Embryonic facial prominence (tissue), 1 donor: ENCODE measurements at regions not wholly inside any gene's neighbourhood (a gene's known extent, or its start where the extent isn't known, plus 50 kb on each side); places are given as distances from the start of the nearest gene placed in this dataset.
"Not testable (repeated sequence)": the region's sequence is repeated elsewhere in the genome, so short reads cannot be mapped to it uniquely, and the experiment has no call there.

Source experiments
- DNase-seq: peaks from one replicate; pipeline ENCODE4 v3.0.0-alpha.2; 2016; ENCODE audit errors: extremely low spot score

DNA sequence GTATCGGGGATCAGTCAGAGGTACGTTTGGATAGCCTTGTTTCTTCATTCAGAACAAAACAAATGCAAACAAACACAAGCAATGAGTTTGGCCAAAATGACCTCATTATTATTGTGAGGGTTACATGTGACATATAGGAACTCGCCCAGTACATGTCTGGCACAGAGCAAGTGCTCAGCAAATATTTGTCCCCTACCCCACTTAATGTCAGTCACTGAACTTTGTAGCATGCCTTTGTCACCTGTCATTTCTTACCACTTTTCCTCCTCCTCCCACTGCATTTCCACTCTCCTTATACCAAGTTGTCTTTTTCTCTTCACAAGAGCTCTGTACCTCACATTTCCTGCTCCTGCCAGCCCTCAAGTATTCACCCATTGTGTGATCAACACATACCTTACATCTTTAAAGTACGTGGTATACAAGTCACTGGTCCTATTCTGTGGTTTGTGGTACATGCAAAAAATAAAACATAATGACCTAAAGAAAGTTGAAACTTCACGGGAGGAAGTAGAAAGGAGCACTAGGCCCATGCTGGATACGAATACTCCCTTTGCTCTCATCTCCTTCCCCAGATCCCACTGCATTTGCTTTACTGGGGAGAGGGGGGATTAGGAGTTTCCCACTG, 236.0 kb downstream of the INHBA start:
- DNase-seq: no peak

DNA sequence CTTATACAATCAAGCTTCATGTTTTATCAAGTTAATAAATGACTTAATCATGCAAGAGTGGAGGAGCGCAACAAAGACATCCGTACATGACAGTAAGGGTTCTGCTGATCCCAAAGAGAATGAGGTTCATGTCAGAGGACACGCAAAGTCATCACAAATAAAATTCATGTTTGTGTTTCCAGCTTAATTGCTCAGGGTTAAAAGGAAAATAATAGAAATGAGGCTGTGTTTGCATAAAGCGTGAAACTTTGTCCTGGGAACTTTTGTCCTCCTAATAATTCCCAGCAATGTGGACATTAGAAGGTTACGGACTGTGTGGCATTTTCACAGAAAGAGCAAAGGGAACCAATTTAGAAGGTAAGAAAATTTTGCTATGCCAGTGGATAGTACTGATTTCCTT, 237.3 kb downstream of the INHBA start:
- DNase-seq: no peak

DNA sequence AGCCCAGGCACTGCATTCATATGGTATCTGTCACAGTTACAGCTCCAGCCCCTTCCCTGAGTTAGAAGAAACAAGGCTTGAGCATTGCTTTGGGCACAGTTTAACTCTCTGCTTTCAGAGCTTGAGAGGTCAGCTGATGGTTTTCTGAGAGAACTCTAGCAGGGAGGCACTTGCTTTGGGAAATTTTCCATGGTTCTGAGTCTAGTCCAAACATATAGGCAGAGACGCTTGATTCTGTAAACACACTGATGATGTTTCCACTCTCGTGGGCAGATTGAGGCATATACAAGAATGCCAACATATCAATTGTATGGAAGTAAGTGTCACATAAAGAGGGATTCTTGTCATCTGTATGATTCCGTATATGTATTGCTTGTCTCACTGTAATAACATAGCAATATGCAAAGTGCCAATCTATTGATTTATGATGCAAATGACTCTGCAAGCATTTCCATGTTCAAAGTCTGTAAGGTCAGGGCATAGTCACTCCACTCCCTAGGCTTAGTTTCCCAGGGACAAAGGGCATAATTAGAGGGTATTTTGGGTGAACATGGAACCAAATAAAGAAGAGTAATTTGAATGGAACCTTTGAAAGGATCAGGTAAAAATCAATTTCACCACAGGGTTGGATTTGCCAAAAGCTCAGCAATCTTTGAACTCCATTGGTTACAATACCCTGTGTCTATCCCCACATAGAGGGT, 239.0 kb downstream of the INHBA start:
- no peak for DNase-seq

DNA sequence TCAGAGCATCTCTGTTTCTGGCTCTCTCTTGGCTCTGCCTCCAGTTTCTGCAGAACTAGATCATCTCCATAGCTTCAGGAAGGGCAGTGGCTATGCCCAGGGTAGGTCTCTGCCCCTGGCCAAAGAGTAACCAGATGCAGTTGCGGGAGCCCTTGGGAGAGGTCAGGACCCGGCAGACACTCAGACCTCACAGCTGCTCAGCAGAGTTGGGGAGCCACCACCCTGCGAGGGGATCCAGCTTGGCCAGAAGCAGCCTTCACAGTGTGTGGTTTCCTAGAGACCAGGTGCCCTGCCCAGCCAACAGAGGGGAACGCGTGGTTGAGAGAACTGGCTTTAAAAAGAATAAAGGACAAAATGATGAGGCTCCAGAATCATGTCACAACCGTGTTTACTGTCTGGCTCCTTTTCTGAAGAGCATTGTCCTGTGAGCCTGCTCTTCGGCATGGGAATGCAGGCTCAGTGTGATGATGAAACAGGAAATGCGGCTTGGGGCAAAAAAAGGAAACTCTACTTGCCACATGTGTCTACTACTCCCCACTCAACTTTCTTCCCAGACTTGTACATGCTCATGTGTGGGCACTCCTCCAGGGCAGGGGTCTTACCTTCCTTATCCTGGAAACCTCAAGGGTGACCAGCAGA, 243.1 kb downstream of the INHBA start:
- no peak for DNase-seq

DNA sequence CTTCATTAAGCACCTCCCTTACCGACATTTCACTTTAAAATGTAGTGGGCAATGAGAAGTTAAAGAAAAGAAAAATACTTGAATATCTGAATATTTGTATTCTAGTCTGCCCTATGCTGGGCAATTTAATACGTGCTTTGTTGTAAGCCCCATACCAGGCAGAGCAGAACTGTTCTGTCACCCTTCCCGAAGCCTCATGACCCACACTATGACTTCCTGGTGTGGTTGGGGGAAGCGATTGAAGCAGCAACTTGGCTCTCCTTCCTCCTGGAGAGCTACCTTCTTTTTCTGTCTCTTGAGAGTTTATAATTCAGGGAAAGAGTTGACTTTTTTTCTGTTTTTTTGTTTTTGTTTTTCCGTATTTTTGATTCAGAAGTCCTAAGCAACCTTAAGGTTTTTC, 243.7 kb downstream of the INHBA start:
- no peak for DNase-seq

DNA sequence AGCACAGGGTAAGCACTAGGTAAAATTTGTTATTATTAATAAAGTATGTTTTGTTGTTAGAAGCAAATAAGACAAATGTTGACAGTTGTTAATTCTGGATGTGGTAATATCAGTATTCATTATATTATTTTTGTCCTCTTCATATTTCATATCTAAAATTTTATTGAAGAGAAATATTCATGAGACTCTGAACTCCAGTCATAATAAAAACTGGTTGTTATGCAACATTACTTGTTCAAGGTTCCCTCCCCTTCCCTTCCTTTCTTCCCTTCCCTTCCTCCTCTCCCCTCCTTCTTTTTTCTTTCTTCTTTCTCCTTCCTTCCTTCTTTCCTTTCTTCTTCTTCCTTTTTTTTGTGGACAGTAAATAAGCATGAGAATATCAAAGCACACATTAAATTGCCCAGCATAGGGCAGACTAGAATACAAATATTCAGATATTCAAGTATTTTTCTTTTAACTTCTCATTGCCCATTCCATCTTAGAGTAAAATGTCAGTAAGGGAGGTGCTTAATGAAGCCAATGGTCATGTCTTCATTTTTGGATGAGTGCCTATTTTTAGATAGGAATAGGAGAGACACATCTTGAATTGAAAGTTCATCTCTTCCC, 245.0 kb downstream of the INHBA start:
- no peak for DNase-seq

DNA sequence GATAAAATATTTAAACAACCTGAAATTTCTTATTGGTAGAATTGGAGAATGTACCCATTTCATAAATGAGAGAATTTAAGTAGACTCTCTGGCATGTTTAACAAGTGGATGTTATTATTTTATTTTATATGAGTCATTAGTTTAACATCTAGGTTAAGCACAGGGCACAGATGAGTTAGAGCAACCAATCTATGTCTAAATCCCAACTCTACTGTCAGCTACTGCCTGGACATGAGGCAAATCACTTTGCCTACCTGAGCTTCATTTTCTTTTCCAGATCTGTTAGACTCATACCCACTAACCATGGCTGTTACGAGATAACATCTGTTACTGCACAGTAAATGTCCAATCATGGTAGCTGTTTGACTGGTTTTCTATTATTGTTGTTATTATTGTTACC, 251.1 kb downstream of the INHBA start:
- DNase-seq: no peak

DNA sequence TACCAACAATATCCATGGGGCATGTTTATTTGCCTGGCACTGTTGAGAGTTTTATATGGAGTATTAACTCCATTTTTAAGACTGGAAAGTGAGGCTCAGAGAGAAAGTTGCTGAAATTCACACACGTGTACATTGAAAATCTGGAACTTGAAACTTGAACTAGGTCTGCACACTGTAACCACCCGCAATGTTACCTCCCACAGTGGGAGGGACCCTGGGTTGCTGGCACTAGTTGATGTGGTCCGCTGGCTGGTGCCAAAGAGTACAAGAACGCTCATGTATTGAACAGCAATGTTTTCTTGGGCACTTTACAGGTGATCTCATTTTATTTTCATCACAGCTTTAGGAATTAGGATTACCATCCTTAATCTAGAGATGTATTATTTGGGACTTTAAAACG, 253.2 kb downstream of the INHBA start:
- DNase-seq: no peak

DNA sequence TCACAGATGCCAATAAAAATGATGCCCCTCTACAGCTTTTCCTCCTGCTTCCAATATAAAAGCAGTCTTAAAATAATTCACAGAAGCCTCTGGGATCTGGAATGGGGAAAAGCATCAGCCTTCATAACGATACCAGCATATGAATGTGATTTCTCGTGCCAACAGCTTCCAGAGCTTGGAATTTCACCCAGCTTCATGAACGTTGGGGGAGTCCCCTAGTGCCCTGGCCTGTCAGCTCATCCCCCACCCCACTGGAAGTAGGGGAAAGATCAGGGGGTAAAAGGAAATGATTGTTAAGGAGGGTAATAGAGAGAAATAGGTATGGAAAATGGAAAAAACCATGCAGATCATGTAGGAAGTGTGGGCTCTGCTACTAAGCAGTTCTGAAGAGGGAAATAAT, 253.6 kb downstream of the INHBA start:
- DNase-seq: no peak

DNA sequence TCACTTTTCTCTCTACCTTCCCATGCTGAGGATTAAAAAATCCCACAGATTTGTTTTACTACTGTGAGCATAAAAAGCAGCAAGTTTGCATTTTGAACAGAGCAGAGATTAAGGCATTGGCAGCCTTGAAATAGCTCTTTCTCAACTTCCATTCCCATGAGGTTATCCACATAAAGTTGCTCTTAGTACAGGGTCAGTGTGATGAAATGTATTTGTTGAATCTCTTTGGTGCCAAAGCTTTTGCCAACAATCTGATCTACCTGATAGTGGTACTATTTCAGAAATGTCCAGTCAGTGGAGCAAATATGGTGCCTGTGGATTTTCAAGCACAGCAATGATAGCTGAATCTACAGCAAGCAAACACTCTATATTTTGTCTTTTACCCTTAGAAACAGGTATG, 254.8 kb downstream of the INHBA start:
- DNase-seq: no peak

DNA sequence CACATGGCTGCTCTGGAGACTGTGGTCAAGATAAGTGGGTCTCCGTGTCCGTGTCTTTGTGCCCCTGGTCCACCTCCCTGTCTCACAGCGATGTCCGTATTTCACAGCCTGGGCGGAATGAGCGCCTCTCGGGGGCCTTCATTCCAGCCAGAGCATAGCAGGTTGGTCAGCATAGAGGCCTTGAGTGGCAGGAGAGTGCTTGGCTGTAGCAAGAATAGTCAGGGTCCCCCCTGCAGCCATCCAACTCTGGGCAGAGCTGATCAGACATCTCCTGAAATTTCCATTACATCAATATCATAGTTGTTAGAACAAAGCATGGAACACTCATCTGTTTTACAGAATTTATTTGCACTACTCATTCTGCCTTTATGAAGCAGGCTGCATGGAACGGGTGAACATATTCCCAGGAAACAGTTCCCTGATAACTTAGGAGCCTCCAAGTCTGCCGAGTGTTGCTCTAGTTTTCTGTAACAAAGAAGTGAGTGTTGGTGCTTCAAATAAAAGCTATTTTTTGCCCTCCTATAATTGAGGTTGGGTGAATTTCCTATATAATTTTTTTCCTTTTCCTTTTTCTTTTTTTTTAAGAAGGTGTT, 255.3 kb downstream of the INHBA start:
- no peak for DNase-seq

DNA sequence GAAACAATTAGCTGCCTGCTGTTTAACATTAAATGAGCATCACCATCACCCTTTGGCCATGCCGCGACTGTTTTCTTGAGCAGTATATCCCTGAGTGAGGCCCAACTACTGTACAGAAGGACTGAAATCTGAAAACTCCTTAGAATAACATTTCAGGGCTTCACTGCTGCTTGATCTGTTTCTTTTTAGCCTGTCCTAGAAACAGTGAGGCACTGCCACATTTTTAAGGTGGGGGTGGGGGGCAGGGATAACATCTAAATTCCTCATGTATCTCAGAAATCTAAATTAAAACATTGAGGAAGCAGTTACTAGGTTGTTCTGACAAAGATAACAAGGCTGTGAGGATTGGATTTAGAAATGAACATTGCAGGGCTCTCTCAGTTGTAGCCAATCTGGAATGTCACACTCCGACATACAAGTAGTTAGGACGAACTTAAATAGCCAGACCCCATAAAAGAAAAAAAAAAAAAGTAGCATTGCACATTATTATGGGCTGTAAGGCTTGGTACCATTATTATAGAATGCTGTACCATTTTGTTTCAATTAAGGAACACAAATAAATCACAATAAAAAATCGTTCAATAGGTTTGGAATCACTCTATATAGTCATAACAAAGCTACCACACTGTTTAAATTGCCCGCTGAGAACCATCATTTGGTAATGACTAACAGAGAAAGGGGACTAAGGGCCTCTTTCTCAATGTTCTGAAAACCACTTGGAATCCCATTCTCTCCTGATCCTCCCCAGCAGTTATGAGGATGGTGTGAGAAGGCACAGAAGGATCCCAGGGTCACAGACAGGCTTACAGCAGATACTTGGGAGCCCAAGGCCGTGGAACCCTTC, 256.1 kb downstream of the INHBA start:
- no peak for DNase-seq

DNA sequence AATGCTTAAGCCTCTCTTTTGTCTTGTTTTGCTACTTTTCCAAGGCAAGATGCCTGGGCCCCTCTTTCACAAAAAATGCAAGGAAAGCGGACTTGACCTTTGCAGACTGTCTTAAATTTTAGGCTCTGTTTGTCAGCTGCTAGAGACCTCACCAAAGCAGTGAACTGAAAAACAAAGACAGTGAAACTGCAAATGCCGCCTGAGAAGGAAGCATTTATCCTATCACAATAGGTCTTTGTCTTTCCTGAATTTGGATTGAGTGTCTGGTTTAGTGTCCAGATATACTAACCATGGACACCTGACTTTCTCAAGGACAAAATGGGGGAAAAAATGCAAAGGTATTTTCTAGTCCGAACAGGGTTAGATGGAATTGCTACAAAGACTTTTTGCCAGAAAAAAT, 256.9 kb downstream of the INHBA start:
- DNase-seq: no peak

DNA sequence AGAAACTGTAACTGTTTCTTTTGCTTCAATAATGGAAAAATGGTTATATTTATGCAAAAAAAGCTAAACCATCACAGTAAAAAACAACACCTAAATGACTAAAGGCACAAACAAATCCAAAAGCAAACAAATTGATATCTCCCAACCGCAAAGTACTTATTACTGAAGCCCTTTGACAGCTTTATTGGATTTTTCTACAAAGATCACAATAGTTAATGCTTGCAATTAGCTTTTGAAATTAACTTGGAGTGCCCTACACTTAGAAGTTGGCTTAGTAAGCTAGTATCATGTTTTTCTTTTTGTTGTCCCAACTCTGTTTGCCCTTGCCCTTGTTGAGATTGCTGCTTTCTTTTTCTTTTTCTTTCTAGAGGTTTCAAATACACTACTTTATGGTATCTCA, 257.5 kb downstream of the INHBA start:
- DNase-seq: no peak

DNA sequence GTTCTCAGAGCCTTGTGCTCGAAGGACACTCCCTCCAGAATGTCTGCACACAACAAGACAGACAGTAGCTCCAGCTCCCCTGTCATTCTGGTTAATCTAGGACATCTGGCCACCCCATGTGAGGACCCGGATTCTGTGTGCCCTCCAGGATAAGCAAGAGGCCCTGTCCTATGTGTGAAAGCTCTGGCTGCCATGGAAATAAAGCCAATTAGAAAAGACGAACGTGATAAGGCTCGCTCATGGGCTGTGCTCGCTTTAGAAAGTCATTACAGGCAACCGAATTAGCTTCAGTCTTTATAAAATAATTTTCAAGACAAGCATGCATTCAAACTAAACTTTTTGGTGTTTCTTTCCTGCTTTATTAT, 263.4 kb downstream of the INHBA start:
- DNase-seq: no peak

DNA sequence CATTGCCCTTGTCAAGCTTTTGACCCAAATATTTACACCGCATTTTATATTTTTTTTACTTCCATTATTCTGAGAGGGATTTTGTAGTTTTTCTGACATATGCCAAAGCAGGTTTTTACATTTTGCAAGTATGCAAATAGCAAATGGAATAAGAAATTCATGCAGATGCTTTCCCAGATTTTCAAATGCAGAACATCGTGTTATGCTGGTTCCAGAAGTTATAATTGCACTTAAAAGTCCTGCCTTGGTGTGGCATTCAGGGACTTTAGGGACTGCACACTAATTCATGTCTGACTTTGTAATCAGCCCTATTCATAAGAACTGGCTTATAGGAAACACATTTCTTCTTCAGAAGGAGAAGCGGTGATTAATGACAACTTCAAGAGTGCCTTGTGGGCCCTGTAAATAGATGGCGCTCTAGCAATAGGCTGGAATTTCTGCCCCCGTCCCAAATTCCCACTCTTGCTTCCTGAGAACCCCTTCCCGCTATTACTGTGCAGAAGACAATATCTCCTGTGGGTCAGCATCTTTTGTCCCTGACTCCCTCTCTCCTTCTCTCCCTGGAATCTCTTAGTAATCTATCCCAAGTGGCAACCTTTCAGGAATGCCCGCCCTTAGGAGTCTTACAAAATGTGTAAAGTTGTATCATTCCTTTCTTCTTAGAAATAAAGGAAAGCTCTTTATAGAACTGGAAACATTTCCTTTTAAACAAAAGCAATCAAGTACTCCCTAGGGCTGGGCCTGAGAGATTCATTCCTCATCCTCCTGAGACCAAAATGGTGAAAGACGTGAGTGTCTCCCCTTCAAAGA, 264.0 kb downstream of the INHBA start:
- no peak for DNase-seq

DNA sequence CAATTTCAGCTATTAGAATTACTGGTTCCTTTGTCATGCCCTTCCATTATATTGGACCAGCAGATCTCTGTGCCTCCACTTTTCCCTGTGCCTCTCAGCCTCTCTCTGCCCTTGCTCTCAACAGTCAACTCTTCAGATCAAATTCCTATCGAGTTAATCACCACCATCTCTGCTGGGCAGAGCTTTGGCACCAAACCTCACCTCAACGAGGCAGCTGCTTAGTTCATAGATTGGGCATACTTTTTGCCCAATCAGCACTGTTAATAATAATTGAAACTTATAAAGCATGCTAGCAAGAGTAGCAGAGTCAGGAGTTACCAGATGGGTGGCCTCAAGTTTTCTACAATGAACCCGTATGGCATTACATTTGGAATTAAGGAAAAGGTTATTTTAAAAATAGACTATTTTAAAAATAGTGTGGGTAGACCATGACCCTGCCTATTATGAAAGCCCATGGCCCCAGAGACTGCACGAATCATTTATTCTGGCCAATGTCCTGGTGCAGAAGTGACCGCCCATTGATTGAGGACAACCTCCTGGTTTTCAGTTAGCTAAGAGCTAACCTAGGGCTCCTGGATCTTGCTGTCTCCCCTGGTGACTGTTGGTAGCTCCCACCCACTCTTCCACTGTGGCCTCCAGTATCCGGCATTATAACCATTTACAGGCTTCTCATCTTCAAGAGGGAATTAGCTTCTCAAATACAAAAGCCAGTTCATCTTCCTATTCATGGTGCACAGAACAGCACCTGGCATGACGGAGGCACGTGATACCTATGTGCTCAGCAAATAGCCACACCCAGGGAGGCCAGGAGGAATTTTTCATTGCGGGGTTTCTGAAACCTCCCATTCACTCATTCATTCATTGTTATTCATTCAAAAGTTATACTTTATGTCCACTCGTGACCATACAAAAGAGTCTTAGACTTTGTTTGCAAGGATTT, 265.4 kb downstream of the INHBA start:
- no peak for DNase-seq

DNA sequence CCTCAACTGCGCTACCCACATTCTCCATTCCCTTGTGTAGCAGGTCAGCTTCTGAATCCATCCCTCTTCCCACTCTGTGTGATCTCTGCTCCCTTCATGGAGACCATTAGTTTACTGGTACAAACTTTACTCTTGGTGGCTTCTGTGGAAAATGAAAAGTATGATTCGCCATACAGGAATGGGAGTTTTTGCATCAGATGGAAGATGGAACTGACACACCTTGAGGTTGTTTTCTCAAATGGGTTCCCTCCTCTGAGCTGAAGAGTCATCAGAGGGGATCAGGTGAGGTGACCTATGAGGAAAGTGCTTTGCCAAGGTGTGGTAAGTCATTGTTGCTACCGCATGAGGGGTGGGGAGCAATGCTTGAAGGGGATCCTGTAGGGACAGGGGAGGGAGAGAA, 266.8 kb downstream of the INHBA start:
- DNase-seq: no peak

DNA sequence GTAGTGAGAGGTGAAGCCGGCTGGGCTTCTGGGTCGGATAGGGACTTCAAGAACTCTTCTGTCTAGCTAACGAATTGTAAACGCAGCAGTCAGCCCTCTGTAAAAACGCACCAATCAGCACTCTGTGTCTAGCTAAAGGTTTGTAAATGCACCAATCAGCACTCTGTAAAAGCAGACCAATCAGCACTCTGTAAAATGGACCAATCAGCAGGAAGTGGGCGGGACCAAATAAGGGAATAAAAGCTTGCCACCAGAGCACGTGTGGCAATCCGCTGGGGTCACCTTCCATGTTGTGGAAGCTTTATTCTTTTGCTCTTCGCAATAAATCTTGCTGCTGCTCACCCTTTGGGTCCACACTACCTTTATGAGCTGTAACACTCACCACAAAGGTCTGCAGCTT, 267.9 kb downstream of the INHBA start:
- DNase-seq: not testable (repeated sequence)

DNA sequence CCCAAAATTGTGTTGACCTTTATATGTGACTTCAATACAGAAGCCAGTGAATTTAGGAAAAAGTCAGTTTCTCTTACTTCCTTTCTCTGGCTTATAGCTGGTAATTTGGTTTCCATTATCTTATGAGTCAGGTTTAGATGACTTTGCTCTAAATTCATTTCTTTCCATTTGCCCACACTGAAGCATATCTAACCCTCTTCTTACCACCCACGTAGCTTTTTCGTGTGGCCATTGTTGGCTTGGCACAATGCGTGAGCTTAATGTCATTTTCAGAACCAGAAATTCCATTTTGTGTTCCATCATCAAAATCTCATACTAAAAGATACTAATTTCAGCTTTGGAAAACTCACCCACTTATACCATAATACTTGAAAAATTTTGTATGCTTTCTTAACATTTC, 271.2 kb downstream of the INHBA start:
- DNase-seq: no peak
